ENCODE measurements at regions not wholly inside any gene's neighbourhood (a gene's known extent, or its start where the extent isn't known, plus 50 kb on each side); places are given as distances from the start of the nearest gene placed in this dataset.

DNA sequence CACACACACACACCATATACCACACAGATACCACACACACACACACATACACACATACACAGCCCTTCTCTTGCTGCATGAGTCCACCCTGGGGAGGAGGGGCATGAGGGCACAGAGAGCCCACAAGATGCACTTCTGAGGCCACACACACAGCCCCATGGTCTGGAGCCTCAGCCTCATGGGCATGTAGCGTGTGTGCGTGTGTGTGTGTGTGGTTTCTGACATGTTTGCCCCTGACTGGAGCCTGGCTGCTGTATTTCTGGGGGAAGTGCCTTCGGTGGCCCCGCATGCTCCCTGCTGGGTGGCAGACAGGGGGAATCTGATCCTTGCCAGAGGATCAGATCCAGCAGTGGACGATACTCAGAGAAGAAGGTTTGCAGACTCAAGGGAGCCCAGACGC, 97.0 kb upstream of the PRR5 start:
- DNase-seq (ENCODE audit: low read depth in 1 of 2, low spot score in 1 of 2) = peak in 1 of 2 experiments; percentile 29
- no peaks in the 10 kb centered on the region for H3K27me3 ChIP-seq (ENCODE audit: insufficient read depth, poor library complexity, severe bottlenecking)
- no peak overlapping the region for H3K4me3 ChIP-seq (replicated peaks; ENCODE audit: insufficient read depth, low read length)
- TF ChIP-seq, protein P1, sequence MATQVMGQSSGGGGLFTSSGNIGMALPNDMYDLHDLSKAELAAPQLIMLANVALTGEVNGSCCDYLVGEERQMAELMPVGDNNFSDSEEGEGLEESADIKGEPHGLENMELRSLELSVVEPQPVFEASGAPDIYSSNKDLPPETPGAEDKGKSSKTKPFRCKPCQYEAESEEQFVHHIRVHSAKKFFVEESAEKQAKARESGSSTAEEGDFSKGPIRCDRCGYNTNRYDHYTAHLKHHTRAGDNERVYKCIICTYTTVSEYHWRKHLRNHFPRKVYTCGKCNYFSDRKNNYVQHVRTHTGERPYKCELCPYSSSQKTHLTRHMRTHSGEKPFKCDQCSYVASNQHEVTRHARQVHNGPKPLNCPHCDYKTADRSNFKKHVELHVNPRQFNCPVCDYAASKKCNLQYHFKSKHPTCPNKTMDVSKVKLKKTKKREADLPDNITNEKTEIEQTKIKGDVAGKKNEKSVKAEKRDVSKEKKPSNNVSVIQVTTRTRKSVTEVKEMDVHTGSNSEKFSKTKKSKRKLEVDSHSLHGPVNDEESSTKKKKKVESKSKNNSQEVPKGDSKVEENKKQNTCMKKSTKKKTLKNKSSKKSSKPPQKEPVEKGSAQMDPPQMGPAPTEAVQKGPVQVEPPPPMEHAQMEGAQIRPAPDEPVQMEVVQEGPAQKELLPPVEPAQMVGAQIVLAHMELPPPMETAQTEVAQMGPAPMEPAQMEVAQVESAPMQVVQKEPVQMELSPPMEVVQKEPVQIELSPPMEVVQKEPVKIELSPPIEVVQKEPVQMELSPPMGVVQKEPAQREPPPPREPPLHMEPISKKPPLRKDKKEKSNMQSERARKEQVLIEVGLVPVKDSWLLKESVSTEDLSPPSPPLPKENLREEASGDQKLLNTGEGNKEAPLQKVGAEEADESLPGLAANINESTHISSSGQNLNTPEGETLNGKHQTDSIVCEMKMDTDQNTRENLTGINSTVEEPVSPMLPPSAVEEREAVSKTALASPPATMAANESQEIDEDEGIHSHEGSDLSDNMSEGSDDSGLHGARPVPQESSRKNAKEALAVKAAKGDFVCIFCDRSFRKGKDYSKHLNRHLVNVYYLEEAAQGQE (IDR thresholded peaks at IDR 0.05; ENCODE audit: insufficient replicate concordance, low read depth) = no peak
- no peak for TF ChIP-seq SPI1 (IDR thresholded peaks at IDR 0.05; ENCODE audit: borderline replicate concordance, low read depth)
- no peak for TF ChIP-seq POLR2AphosphoS5 (IDR thresholded peaks at IDR 0.05; ENCODE audit: low read depth)
- no peak for TF ChIP-seq GABPA (IDR thresholded peaks at IDR 0.05; ENCODE audit: low read depth)
- TF ChIP-seq, protein P2, sequence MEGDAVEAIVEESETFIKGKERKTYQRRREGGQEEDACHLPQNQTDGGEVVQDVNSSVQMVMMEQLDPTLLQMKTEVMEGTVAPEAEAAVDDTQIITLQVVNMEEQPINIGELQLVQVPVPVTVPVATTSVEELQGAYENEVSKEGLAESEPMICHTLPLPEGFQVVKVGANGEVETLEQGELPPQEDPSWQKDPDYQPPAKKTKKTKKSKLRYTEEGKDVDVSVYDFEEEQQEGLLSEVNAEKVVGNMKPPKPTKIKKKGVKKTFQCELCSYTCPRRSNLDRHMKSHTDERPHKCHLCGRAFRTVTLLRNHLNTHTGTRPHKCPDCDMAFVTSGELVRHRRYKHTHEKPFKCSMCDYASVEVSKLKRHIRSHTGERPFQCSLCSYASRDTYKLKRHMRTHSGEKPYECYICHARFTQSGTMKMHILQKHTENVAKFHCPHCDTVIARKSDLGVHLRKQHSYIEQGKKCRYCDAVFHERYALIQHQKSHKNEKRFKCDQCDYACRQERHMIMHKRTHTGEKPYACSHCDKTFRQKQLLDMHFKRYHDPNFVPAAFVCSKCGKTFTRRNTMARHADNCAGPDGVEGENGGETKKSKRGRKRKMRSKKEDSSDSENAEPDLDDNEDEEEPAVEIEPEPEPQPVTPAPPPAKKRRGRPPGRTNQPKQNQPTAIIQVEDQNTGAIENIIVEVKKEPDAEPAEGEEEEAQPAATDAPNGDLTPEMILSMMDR (IDR thresholded peaks at IDR 0.05; ENCODE audit: insufficient read depth, low read length) = no peak
- H3K27ac ChIP-seq (replicated peaks) = peak overlapping the region; percentile 65

DNA sequence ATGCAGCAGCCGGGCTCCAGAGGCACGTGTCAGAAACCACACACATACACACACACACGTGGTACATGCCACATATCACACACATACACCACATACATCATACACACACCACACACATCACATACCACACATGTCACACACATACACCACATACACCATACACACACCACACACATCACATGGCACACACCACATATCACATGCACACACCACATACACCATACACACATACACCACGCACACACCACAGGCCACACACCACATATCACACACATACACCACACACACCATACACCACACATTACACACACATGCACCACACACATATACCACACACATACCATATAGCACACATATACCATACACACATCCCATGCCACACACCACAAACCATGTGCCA, 97.5 kb upstream of the PRR5 start:
- peak overlapping the region; percentile 65 for H3K27ac ChIP-seq (replicated peaks)
- TF ChIP-seq, protein P2 (IDR thresholded peaks at IDR 0.05; ENCODE audit: insufficient read depth, low read length) = no peak
- TF ChIP-seq SPI1 (IDR thresholded peaks at IDR 0.05; ENCODE audit: borderline replicate concordance, low read depth) = no peak
- no peak for TF ChIP-seq GABPA (IDR thresholded peaks at IDR 0.05; ENCODE audit: low read depth)
- TF ChIP-seq, protein P1 (IDR thresholded peaks at IDR 0.05; ENCODE audit: insufficient replicate concordance, low read depth) = no peak
- no peak for TF ChIP-seq POLR2AphosphoS5 (IDR thresholded peaks at IDR 0.05; ENCODE audit: low read depth)
- H3K27me3 ChIP-seq (ENCODE audit: insufficient read depth, poor library complexity, severe bottlenecking) = no peaks in the 10 kb centered on the region
- no peak overlapping the region for H3K4me3 ChIP-seq (replicated peaks; ENCODE audit: insufficient read depth, low read length)
- DNase-seq (ENCODE audit: low read depth in 1 of 2, low spot score in 1 of 2) = no peak

DNA sequence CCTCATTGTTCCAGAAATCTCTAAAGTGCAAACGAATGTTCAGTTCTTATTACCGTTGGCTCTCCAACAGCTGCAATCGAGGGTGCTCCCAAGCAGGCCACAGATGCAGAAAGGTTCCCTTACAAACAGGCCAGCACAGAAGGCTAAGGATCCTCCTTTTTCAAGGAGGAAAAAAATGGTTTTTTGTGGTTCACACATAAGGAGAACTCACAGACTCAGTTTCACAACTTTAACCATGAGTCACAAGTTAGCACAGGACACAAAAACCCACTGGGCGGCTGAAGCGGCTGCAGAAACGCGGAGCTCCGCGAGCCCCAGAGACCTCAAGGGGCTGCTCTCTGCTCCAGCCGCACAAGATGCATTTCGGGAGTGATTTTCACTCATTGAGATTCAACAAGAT, 98.2 kb upstream of the PRR5 start:
- H3K4me3 ChIP-seq (replicated peaks; ENCODE audit: insufficient read depth, low read length) = no peak overlapping the region

More for the DNA sequence above, 98.2 kb upstream of the PRR5 start:
- peak; percentile 88 for DNase-seq (ENCODE audit: low read depth in 1 of 2, low spot score in 1 of 2)
- Histone ChIP-seq H3K27ac (replicated peaks) (peak overlapping the region; percentile 65), H3K27me3 (ENCODE audit: insufficient read depth, poor library complexity, severe bottlenecking) (no peaks in the 10 kb centered on the region)
- TF ChIP-seq, protein P2 (IDR thresholded peaks at IDR 0.05; ENCODE audit: insufficient read depth, low read length) = no peak
- TF ChIP-seq, protein P1 (IDR thresholded peaks at IDR 0.05; ENCODE audit: insufficient replicate concordance, low read depth) = peak; percentile 35
- peak; percentile 62 for TF ChIP-seq POLR2AphosphoS5 (IDR thresholded peaks at IDR 0.05; ENCODE audit: low read depth)
- 0 out of 2 replicates have a peak, but pooled peaks have one; percentile 35 for TF ChIP-seq SPI1 (IDR thresholded peaks at IDR 0.05; ENCODE audit: borderline replicate concordance, low read depth)
- TF ChIP-seq GABPA (IDR thresholded peaks at IDR 0.05; ENCODE audit: low read depth) = no peak

Data from HL-60 (cell line).